H1 (cell line): ENCODE measurements at regions not wholly inside any gene's neighbourhood (a gene's known extent, or its start where the extent isn't known, plus 50 kb on each side); places are given as distances from the start of the nearest gene placed in this dataset.

Experiments
- CTCF ChIA-PET: fragments of 300-600 bp; sonication (Branson Sonifier 250); formaldehyde crosslinking; loops from one replicate; lab custom pipeline; 2021; ENCODE audit not compliant: partially characterized antibody; lab: Charles Lee
- POLR2A ChIA-PET: fragments of 300-600 bp; sonication (Branson Sonifier 250); formaldehyde crosslinking; loops from one replicate; lab custom pipeline; 2021; ENCODE audit warnings: inconsistent platforms; ENCODE audit not compliant: partially characterized antibody; lab: Charles Lee
- DNase-seq, 2 experiments: peaks; one replicate each; pipeline versions ENCODE4 v3.0.0 to v3.0.0-alpha.2; 2010 to 2022; ENCODE audit warnings: low spot score in 2 of 2, low read depth in 1 of 2, mixed read lengths in 1 of 2
- FAIRE-seq: peaks from 2 replicates; lab custom pipeline; 2011; peaks lifted over from hg19 to GRCh38; lab: Jason Lieb, UNC
- H2AFZ ChIP-seq: 2 replicates; pipeline ENCODE4 v1.8.1; 2012; ENCODE audit warnings: low read length, inconsistent platforms
- H2AK5ac ChIP-seq: 2 replicates; pipeline ENCODE4 v1.6.1; 2013; ENCODE audit warnings: low read depth, low read length
- H2BK120ac ChIP-seq: replicated peaks from 2 replicates; pipeline ENCODE3; 2013; ENCODE audit warnings: low read depth, low read length, inconsistent platforms
- H2BK12ac ChIP-seq: 2 replicates; pipeline ENCODE4 v1.6.1; 2013; ENCODE audit warnings: low read depth, low read length
- H2BK15ac ChIP-seq: 2 replicates; pipeline ENCODE4 v1.6.1; 2013; ENCODE audit warnings: low read length
- H2BK20ac ChIP-seq: 2 replicates; pipeline ENCODE4 v1.6.1; 2013; ENCODE audit warnings: low read length
- H2BK5ac ChIP-seq: 2 replicates; pipeline ENCODE4 v1.6.1; 2013; ENCODE audit warnings: low read depth, low read length
- H3K14ac ChIP-seq: 2 replicates; pipeline ENCODE4 v1.6.1; 2013; ENCODE audit warnings: inconsistent platforms; ENCODE audit not compliant: insufficient read length
- H3K18ac ChIP-seq: 2 replicates; pipeline ENCODE4 v1.6.1; 2013; ENCODE audit warnings: low read length; ENCODE audit errors: extremely low read depth
- H3K23ac ChIP-seq: 2 replicates; pipeline ENCODE4 v1.6.1; 2013; ENCODE audit warnings: inconsistent platforms; ENCODE audit not compliant: insufficient read length
- H3K23me2 ChIP-seq: 2 replicates; pipeline ENCODE4 v1.6.1; 2013; ENCODE audit warnings: low read depth, low read length
- H3K27ac ChIP-seq: 2 replicates; pipeline ENCODE4 v1.6.1; 2011; ENCODE audit warnings: low read depth, low read length, inconsistent platforms
- H3K27me3 ChIP-seq, 4 experiments: replicated peaks in 1 of 4; 1 replicate in 1 of 4; 2 replicates in 3 of 4; pipeline versions ENCODE4 v1.6.1 to v1.8.1; 2011 to 2013; ENCODE audit warnings: low read length in 3 of 4, mild to moderate bottlenecking in 3 of 4, inconsistent platforms in 2 of 4, mixed read lengths in 2 of 4, moderate library complexity in 1 of 4; ENCODE audit not compliant: control insufficient read depth in 3 of 4, insufficient read depth in 3 of 4; ENCODE audit errors: extremely low read depth in 1 of 4
- H3K36me3 ChIP-seq, 4 experiments: 2 replicates each; pipeline versions ENCODE4 v1.6.1 to v1.8.1; 2011 to 2013; ENCODE audit warnings: mild to moderate bottlenecking in 4 of 4, low read length in 3 of 4, moderate library complexity in 2 of 4, control low read depth in 1 of 4, inconsistent platforms in 1 of 4; ENCODE audit not compliant: insufficient read depth in 4 of 4, control insufficient read depth in 2 of 4
- H3K4ac ChIP-seq: replicated peaks from 2 replicates; pipeline ENCODE3; 2013; ENCODE audit warnings: low read length, low read depth, mixed read lengths, inconsistent platforms; ENCODE audit not compliant: insufficient read length
- H3K4me1 ChIP-seq, 4 experiments: replicated peaks in 1 of 4; 1 replicate in 1 of 4; 2 replicates in 3 of 4; pipeline versions ENCODE4 v1.6.1 to v1.8.1; 2011 to 2013; ENCODE audit warnings: low read length in 3 of 4, inconsistent platforms in 2 of 4, mixed read lengths in 1 of 4; ENCODE audit not compliant: insufficient read depth in 4 of 4, control insufficient read depth in 3 of 4
- H3K4me2 ChIP-seq, 2 experiments: 2 replicates each; pipeline versions ENCODE4 v1.6.1 to v1.8.1; 2011 to 2013; ENCODE audit warnings: low read depth in 2 of 2, low read length in 2 of 2, control low read depth in 1 of 2, inconsistent platforms in 1 of 2, mild to moderate bottlenecking in 1 of 2; ENCODE audit not compliant: insufficient read depth in 1 of 2
- H3K4me3 ChIP-seq, 4 experiments: fragments of 200-600, 300-600 bp in 1 of 4; sonication (generic), shearing (Covaris generic), sonication (Bioruptor Twin) in 1 of 4; 2 replicates each; pipeline versions ENCODE4 v1.5.1 to v1.8.1; 2011 to 2016; ENCODE audit warnings: low read length in 4 of 4, low read depth in 3 of 4, control low read depth in 2 of 4, inconsistent platforms in 2 of 4, mild to moderate bottlenecking in 2 of 4, mixed read lengths in 1 of 4, moderate library complexity in 1 of 4; ENCODE audit not compliant: insufficient read depth in 2 of 4; ENCODE audit errors: extremely low read depth in 1 of 4
- H3K56ac ChIP-seq: replicated peaks from 2 replicates; pipeline ENCODE3; 2013; ENCODE audit warnings: low read depth, mild to moderate bottlenecking, mixed read lengths, low read length, inconsistent platforms; ENCODE audit not compliant: insufficient read length
- H3K79me1 ChIP-seq: 2 replicates; pipeline ENCODE4 v1.6.1; 2013; ENCODE audit warnings: low read depth, low read length, control low read depth
- H3K79me2 ChIP-seq, 2 experiments: 2 replicates each; pipeline versions ENCODE4 v1.6.1 to v1.8.1; 2012 to 2013; ENCODE audit warnings: low read length in 2 of 2, mild to moderate bottlenecking in 2 of 2, inconsistent platforms in 1 of 2; ENCODE audit not compliant: insufficient read depth in 2 of 2, control insufficient read depth in 1 of 2
- H3K9ac ChIP-seq, 4 experiments: replicated peaks in 1 of 4; 1 replicate in 1 of 4; 2 replicates in 3 of 4; pipeline versions ENCODE4 v1.6.1 to v1.8.1; 2011 to 2013; ENCODE audit warnings: low read depth in 3 of 4, low read length in 3 of 4, control low read depth in 2 of 4, mild to moderate bottlenecking in 2 of 4, moderate library complexity in 2 of 4, inconsistent platforms in 1 of 4; ENCODE audit errors: extremely low read depth in 1 of 4
- H3K9me3 ChIP-seq, 2 experiments: 2 replicates each; pipeline versions ENCODE4 v1.6.1 to v1.8.1; 2012 to 2013; ENCODE audit warnings: mild to moderate bottlenecking in 2 of 2, moderate library complexity in 2 of 2, control low read depth in 1 of 2, inconsistent platforms in 1 of 2, low read depth in 1 of 2, low read length in 1 of 2, mixed read lengths in 1 of 2; ENCODE audit not compliant: insufficient read depth in 2 of 2
- H4K20me1 ChIP-seq, 2 experiments: replicated peaks in 1 of 2; 2 replicates each; pipeline versions ENCODE3 to v1.8.1; 2011 to 2013; ENCODE audit warnings: inconsistent platforms in 2 of 2, low read length in 2 of 2, mild to moderate bottlenecking in 1 of 2; ENCODE audit not compliant: insufficient read depth in 2 of 2, control insufficient read depth in 1 of 2
- H4K5ac ChIP-seq: 2 replicates; pipeline ENCODE4 v1.6.1; 2013; ENCODE audit warnings: low read length, low read depth, mixed read lengths, inconsistent platforms; ENCODE audit not compliant: insufficient read length
- H4K8ac ChIP-seq: 2 replicates; pipeline ENCODE4 v1.8.0; 2013; ENCODE audit warnings: mild to moderate bottlenecking, moderate library complexity, low read length, inconsistent platforms; ENCODE audit not compliant: insufficient read depth; ENCODE audit errors: extremely low read depth
- H4K91ac ChIP-seq: replicated peaks from 2 replicates; pipeline ENCODE3; 2013; ENCODE audit warnings: low read length, mixed read lengths, inconsistent platforms; ENCODE audit not compliant: insufficient read length
- CHD2 ChIP-seq: IDR thresholded peaks from 2 replicates; pipeline ENCODE4 v1.6.1; 2012; ENCODE audit warnings: low read length, improper control_type of control experiment
- WGBS, 2 experiments: shearing (Covaris generic) in 1 of 2; methylation state at CpG; one replicate each; pipeline versions ENCODE4 v1.1.6 to v1.1.7; 2013 to 2015; ENCODE audit warnings: low lambda C conversion rate in 2 of 2, mixed read lengths in 2 of 2, inconsistent platforms in 1 of 2, low coverage in 1 of 2, missing lambda C conversion rate in 1 of 2; ENCODE audit not compliant: insufficient replicate concordance in 2 of 2, insufficient coverage in 1 of 2, insufficient read length in 1 of 2; ENCODE audit errors: extremely low coverage in 1 of 2, missing lambda C conversion rate in 1 of 2; 5-methylcytosine and 5-hydroxymethylcytosine counted together
- TF ChIP-seq, protein P1 (sequence below): IDR thresholded peaks from 2 replicates; pipeline ENCODE4 v1.6.1; 2011; ENCODE audit warnings: low read length, improper control_type of control experiment

DNA sequence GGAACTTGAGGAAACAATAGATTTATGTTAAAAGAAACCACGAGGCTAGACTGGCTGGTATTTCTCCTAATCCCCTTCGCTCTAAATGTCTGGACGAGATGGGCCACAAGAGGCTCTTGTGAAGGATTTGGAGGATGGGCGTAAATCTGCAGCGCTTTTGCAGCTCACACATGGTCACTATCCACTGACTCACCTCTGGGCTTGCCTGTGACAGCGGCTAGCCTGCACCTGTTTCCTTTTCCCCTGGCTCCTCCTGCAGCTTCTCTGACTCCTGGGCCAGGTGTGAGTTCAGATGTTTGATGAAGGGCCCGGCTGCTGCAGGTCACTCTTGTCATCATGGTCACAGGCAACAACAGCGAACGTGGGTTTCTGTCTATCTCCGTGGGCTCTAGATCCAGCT is 629.4 kb downstream of the CBLN4 start:
- WGBS, 2 experiments: 88% methylated on average over 10 of the region's 10 CpGs; no CpG with 5 or more reads in 1 of the 2 experiments
- Histone ChIP-seq H3K23me2 (no peaks in the 10 kb centered on the region; the same call in 1 of the 2 replicates), H3K4me3 (no peak overlapping the region), H3K79me2 (no peaks in the 10 kb centered on the region), H3K36me3 (no peaks in the 10 kb centered on the region), H3K4me1 (no peaks in the 10 kb centered on the region), H4K5ac (no peak overlapping the region), H4K91ac (no peak overlapping the region), H3K27ac (no peak overlapping the region), H3K4ac (no peak overlapping the region), H3K9me3 (no peaks in the 10 kb centered on the region), H3K23ac (no peak overlapping the region), H3K56ac (no peak overlapping the region), H2BK5ac (no peak overlapping the region), H3K27me3 (no peaks in the 10 kb centered on the region), H3K79me1 (no peaks in the 10 kb centered on the region), H2AK5ac (no peak overlapping the region), H2AFZ (no peak overlapping the region), H3K14ac (no peak overlapping the region), H3K18ac (no peak overlapping the region), H2BK20ac (no peak overlapping the region), H2BK15ac (no peak overlapping the region), H2BK120ac (no peak overlapping the region), H4K20me1 (no peaks in the 10 kb centered on the region), H4K8ac (no peak overlapping the region), H3K9ac (no peak overlapping the region), H2BK12ac (no peak overlapping the region), H3K4me2 (no peak overlapping the region)
- POLR2A ChIA-PET: no interaction called here
- DNase-seq (no peak), FAIRE-seq (no peak)
- TF ChIP-seq, protein P1, sequence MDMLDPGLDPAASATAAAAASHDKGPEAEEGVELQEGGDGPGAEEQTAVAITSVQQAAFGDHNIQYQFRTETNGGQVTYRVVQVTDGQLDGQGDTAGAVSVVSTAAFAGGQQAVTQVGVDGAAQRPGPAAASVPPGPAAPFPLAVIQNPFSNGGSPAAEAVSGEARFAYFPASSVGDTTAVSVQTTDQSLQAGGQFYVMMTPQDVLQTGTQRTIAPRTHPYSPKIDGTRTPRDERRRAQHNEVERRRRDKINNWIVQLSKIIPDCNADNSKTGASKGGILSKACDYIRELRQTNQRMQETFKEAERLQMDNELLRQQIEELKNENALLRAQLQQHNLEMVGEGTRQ: no peak
- TF ChIP-seq CHD2: no peak
- CTCF ChIA-PET: interaction anchor here (0.7 kb wide), 1 partner anchor 8 kb away, joined by 3 read pairs; no protein-coding TSS in a partner anchor
